Endothelial cell (in vitro differentiated cells): ENCODE measurements at regions not wholly inside any gene's neighbourhood (a gene's known extent, or its start where the extent isn't known, plus 50 kb on each side); places are given as distances from the start of the nearest gene placed in this dataset.

Source experiments
- DNase-seq: peaks from one replicate; pipeline ENCODE4 v3.0.0; 2021; ENCODE audit warnings: low spot score
- H3K27ac Mint-ChIP-seq: one replicate; pipeline ENCODE4 v1.8.0; 2021; ENCODE audit warnings: mixed read lengths, inconsistent platforms; ENCODE audit not compliant: unreplicated experiment
- H3K27me3 Mint-ChIP-seq: one replicate; pipeline ENCODE4 v1.8.0; 2021; ENCODE audit warnings: mild to moderate bottlenecking, moderate library complexity, mixed read lengths, inconsistent platforms; ENCODE audit not compliant: unreplicated experiment
- H3K36me3 Mint-ChIP-seq: one replicate; pipeline ENCODE4 v1.8.0; 2021; ENCODE audit warnings: mild to moderate bottlenecking, low read depth, mixed read lengths, inconsistent platforms; ENCODE audit not compliant: unreplicated experiment
- H3K4me1 Mint-ChIP-seq: one replicate; pipeline ENCODE4 v1.8.0; 2021; ENCODE audit warnings: mild to moderate bottlenecking, mixed read lengths, inconsistent platforms; ENCODE audit not compliant: unreplicated experiment
- H3K4me3 Mint-ChIP-seq: one replicate; pipeline ENCODE4 v1.8.0; 2021; ENCODE audit warnings: mild to moderate bottlenecking, mixed read lengths, inconsistent platforms; ENCODE audit not compliant: unreplicated experiment
- H3K9me3 Mint-ChIP-seq: one replicate; pipeline ENCODE4 v1.8.0; 2021; ENCODE audit warnings: mixed read lengths, inconsistent platforms; ENCODE audit not compliant: unreplicated experiment
- TF ChIP-seq, protein P1 (sequence below): fragments of 200-600 bp; sonication (generic); IDR thresholded peaks from one replicate; pipeline ENCODE4 v1.5.0; 2021; ENCODE audit warnings: antibody characterized with exemption; ENCODE audit not compliant: unreplicated experiment

DNA sequence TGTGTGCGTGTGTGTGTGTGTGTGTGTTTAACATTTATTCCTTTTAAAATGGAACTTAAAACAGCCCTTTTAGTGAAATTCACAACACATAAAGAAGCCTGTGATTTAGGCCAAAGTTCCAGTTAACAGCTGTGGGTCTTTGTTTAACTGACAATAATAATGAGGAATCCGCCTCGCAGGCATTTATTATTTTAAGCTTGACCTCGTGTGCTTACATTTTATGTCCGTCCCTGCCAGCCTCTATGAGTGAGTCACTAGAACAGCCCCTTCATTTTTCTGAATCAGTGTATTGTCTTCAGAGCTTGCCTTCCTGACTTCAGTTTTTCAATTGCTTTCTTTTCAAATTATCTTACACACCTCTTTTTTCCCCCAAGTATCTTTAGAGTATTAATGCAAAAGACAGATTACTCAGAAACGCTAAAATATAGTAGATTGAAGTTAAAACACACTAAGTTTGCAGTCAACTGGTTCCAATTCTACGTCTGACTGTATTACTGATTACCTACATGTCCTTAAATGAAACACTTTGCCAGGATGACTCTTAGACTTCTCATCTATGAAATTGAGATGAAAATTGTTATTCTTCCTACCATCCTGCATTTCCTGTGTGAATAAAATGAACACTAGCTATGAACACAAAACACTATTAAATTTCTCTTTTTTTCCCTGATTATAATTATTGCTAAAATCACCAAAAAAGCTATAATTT, 319.6 kb upstream of the HS3ST1 start:
- Mint-ChIP-seq H3K4me3 (no peak overlapping the region), H3K9me3 (peaks cover 2% of the 10 kb centered on the region), H3K27me3 (no peaks in the 10 kb centered on the region), H3K27ac (no peak overlapping the region), H3K4me1 (peaks cover 2% of the 10 kb centered on the region), H3K36me3 (no peaks in the 10 kb centered on the region)
- TF ChIP-seq, protein P1, sequence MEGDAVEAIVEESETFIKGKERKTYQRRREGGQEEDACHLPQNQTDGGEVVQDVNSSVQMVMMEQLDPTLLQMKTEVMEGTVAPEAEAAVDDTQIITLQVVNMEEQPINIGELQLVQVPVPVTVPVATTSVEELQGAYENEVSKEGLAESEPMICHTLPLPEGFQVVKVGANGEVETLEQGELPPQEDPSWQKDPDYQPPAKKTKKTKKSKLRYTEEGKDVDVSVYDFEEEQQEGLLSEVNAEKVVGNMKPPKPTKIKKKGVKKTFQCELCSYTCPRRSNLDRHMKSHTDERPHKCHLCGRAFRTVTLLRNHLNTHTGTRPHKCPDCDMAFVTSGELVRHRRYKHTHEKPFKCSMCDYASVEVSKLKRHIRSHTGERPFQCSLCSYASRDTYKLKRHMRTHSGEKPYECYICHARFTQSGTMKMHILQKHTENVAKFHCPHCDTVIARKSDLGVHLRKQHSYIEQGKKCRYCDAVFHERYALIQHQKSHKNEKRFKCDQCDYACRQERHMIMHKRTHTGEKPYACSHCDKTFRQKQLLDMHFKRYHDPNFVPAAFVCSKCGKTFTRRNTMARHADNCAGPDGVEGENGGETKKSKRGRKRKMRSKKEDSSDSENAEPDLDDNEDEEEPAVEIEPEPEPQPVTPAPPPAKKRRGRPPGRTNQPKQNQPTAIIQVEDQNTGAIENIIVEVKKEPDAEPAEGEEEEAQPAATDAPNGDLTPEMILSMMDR = no peak
- no peak for DNase-seq

DNA sequence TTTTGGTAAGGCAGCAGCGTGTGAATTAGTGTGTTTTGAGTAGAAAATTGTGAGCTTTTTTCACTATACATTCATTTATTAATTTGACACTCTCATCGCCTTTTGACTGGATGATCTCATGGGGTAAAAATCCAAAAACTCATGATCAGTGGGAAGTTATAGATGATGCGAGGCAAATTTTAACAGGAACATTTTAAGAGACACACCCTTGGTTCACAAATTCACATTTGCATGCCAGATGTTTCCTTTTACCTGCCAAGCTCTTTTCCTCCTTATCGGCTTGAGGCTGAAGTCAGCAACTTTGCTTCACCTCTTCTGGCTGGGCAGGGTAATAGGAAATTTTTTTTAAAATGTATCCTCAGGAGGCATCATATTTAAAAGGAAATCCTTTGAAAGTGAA, 318.0 kb upstream of the HS3ST1 start:
- DNase-seq = no peak
- H3K4me3 Mint-ChIP-seq = no peak overlapping the region
- H3K4me1 Mint-ChIP-seq = peaks cover 2% of the 10 kb centered on the region
- no peaks in the 10 kb centered on the region for H3K27me3 Mint-ChIP-seq
- no peak overlapping the region for H3K27ac Mint-ChIP-seq
- TF ChIP-seq, protein P1 = no peak
- H3K9me3 Mint-ChIP-seq = no peaks in the 10 kb centered on the region
- no peaks in the 10 kb centered on the region for H3K36me3 Mint-ChIP-seq

DNA sequence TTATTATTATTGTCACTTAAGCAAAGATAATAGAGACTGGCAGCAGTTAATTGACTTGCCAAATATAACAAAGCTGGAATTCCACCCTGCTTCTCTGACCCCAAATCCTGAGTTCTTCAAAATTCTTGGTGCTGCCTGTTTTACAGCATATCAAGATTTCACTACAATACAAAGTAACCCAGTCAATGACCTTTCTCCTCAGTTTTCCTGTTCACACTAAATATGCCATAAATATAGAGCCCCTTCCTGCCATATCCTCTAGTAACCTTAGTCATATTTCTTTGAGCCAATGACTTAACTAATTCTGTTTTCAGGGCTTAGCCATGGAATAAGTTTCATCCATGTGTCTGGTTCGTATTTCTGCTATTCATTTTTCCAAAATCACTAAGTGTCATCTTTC, 315.3 kb upstream of the HS3ST1 start:
- Mint-ChIP-seq H3K4me3 (no peak overlapping the region), H3K4me1 (peaks cover 2% of the 10 kb centered on the region)
- TF ChIP-seq, protein P1 = no peak

DNA sequence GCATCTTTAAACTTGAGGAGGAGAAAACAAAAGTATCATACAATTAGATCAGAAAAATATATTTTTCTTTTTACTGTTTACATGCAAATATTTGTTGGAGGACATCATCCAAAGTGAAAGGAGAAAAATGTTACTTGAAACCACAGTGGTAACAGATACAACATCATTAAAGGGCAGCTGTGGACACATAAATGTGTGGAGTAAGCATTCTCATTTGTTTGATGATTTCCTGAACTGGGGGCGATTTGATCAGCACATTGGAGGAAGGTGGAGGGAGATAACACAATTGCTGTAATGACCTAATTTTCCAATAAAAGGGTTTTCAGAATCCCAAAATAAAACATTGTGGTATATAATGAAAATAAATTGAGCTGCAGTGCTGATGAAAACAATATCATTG, 314.5 kb upstream of the HS3ST1 start:
- Mint-ChIP-seq H3K27ac (no peak overlapping the region), H3K27me3 (no peaks in the 10 kb centered on the region), H3K4me3 (no peak overlapping the region), H3K9me3 (no peaks in the 10 kb centered on the region), H3K4me1 (peaks cover 2% of the 10 kb centered on the region), H3K36me3 (no peaks in the 10 kb centered on the region)
- no peak for DNase-seq
- TF ChIP-seq, protein P1 = no peak

More for the DNA sequence above, 315.3 kb upstream of the HS3ST1 start:
- Mint-ChIP-seq H3K36me3 (no peaks in the 10 kb centered on the region), H3K27me3 (no peaks in the 10 kb centered on the region), H3K27ac (no peak overlapping the region), H3K9me3 (no peaks in the 10 kb centered on the region)
- no peak for DNase-seq

DNA sequence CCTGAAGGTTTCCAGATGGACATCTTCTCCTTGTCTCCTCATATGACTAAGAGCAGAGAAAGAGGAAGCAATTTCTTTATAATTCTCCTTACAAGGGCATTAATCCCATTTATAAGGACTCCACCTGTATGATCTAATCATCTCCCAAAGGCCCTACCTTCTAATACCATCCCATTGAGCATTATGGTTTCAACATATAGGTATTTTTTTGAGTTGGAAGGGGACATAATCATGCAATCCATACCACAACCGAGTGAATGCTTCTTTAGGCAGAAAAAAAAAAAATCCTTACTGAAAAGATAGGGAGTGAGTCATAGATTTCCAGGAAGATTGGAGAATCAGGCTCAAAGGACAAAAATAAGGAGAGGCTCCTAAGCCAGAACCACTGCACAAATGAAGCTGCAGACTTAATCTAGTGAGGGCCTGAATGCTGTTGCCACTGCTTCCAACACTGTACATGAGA, 312.5 kb upstream of the HS3ST1 start:
- TF ChIP-seq, protein P1 = no peak

More for the DNA sequence above, 312.5 kb upstream of the HS3ST1 start:
- no peaks in the 10 kb centered on the region for H3K4me1 Mint-ChIP-seq
- H3K9me3 Mint-ChIP-seq = no peaks in the 10 kb centered on the region
- no peak overlapping the region for H3K27ac Mint-ChIP-seq
- no peaks in the 10 kb centered on the region for H3K27me3 Mint-ChIP-seq
- H3K4me3 Mint-ChIP-seq = no peak overlapping the region
- no peak for DNase-seq
- no peaks in the 10 kb centered on the region for H3K36me3 Mint-ChIP-seq
